GM10248 (cell line): ENCODE measurements at regions not wholly inside any gene's neighbourhood (a gene's known extent, or its start where the extent isn't known, plus 50 kb on each side); places are given as distances from the start of the nearest gene placed in this dataset.

Experiments used
- CTCF ChIA-PET: fragments of 300-600 bp; sonication (Branson Sonifier 250); formaldehyde crosslinking; extraction: SDS; loops from one replicate; lab custom pipeline; 2021; ENCODE audit warnings: antibody characterized with exemption; lab: Yijun Ruan, JAX
- POLR2A ChIA-PET: fragments of 350-650 bp; sonication (Branson Sonifier 250); formaldehyde crosslinking; extraction: SDS; loops from one replicate; lab custom pipeline; 2020; ENCODE audit warnings: antibody characterized with exemption; lab: Yijun Ruan, JAX
- DNase-seq: peaks from one replicate; pipeline ENCODE4 v3.0.0; 2012; ENCODE audit errors: extremely low spot score
- CTCF ChIP-seq: IDR thresholded peaks from 2 replicates; pipeline ENCODE4 v1.5.1; 2012; ENCODE audit warnings: mild to moderate bottlenecking, low read depth; ENCODE audit errors: extremely low read depth, missing control alignments, control extremely low read depth

GRCh38 chr18:10153924-10154752 is 240.3 kb downstream of the VAPA start:
- DNase-seq: no peak
- no peak for TF ChIP-seq CTCF
- POLR2A ChIA-PET: no interaction called here
- CTCF ChIA-PET: interaction anchor here (1.0 to 1.1 kb wide), 3 partner anchors 12 to 75 kb away, joined by 3 to 5 read pairs (median 3); no protein-coding TSS in a partner anchor

GRCh38 chr18:10157706-10158105 is 243.9 kb downstream of the VAPA start:
- CTCF ChIA-PET: interaction anchor here (1.0 kb wide), 1 partner anchor 11 kb away, joined by 3 read pairs; no protein-coding TSS in a partner anchor
- POLR2A ChIA-PET: no interaction called here
- TF ChIP-seq CTCF: no peak
- no peak for DNase-seq

- CTCF ChIA-PET: no interaction called here
- DNase-seq: no peak
- TF ChIP-seq CTCF: no peak
- POLR2A ChIA-PET: no interaction called here
Observed at GRCh38 chr18:10160251-10160650, 246.4 kb downstream of the VAPA start.

DNA sequence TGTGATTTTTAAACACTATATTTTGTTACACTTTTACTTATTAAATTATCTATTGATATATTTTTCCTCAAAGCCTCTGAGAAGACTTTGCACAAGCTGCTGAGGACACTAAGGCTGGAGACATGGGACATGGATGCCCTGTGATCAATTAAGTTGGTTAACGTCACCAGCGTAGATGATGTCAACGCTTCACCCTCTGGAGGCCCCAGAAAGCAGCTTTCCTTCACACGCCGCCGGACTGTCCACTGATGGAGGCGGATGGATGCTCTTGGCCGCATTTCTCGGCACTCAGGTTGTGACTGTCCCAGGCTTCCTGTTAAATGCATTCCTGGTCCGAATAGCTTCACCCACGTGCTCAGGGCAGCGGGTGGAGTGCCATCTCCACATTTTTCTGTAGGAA is 247.5 kb downstream of the VAPA start:
- no peak for TF ChIP-seq CTCF
- ChIA-PET CTCF (no interaction called here), POLR2A (no interaction called here)
- DNase-seq: no peak

- no peak for TF ChIP-seq CTCF
- POLR2A ChIA-PET: no interaction called here
- DNase-seq: no peak
- CTCF ChIA-PET: no interaction called here
Observed at GRCh38 chr18:10162340-10162739, 248.5 kb downstream of the VAPA start.

DNA sequence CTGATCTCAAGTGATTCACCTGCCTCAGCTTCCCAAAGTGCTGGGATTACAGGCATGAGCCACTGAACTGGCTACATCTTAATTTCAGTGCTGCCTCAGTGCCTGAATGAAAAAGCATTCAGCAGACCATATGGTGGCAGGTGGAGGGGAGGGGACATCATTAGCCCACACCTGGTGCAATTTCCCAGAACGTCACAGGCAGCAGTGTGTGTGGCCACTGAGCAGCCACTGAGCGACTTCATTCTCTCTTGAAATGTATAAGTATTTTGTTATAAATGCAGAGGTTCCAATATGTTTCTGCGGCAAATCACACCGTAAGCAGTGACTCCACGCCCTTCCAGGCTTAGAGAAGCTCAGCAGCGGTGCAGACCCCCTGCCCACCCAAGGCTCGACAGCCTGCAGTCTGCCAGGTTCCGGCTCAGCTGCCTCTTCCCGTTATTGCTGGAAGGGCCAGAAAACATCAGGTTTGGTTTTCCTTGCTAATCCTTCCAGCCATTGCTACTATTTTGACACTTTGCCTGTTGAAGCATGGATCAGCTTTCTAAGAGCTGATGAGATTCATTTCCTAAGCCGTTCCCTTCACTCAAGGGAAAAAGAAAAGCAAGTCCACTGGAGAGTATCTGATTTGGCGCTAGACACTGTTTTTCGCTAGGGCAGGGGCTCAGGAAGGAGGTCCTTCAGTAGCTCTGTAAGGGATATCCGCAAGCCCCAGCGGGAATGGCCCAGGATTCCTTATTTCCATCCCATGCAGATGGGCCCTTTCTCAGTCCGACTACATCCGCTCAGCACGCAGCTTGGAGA is 250.7 kb downstream of the VAPA start:
- POLR2A ChIA-PET: no interaction called here
- no peak for TF ChIP-seq CTCF
- CTCF ChIA-PET: interaction anchor here (1.8 kb wide), 1 partner anchor 10 kb away, joined by 5 read pairs; no protein-coding TSS in a partner anchor
- DNase-seq: no peak
